ENCODE measurements at regions not wholly inside any gene's neighbourhood (a gene's known extent, or its start where the extent isn't known, plus 50 kb on each side); places are given as distances from the start of the nearest gene placed in this dataset.
A peak's percentile ranks its signal among the peaks of the same experiment; 100 is the strongest.

DNA sequence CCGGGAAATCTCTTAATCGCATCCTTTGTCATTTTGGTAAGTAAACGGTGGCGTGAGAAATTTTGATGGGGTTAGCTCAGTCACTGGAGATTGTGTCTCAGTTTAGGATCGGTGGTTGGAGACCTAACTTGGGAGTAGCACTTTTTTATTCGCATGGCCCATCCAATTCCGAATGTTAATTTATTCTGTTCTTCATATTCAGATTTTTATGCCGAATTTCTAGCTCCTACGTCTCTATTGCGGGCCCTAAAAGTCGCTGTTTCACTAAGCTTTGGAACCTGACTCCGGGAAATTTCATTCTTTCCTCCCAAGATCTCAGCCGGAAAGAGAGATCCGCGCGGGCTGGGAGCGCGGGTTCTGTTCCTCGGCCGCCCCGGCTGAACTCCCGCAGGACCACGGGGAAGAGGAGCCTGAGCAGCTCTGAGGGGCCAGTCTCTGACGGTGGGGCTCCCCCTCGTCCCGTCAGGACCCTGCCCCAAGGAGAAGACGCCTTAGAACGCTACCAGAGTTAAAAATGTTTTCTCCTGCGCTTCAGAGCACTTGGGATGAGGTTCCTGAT is 279.7 kb downstream of the FAM72C start:
- no peaks in the 10 kb centered on the region for H3F3A ChIP-seq (replicated peaks; ENCODE audit: low read depth)
- peak overlapping the region; percentile 35; the same call in 1 of the 2 replicates for H3K4me2 ChIP-seq
- H3K27me3 ChIP-seq (ENCODE audit: insufficient read depth), result peaks cover 20% of the 10 kb centered on the region
- H3K4me3 ChIP-seq, result peak overlapping the region; percentile 30; the same call in 1 of the 2 replicates
- Mint-ChIP-seq H3K36me3 (ENCODE audit: low read depth) (no peaks in the 10 kb centered on the region), H3K4me3 (peak overlapping the region; percentile 69), H3K27ac (no peak overlapping the region), H3K9me3 (no peaks in the 10 kb centered on the region), H3K27me3 (ENCODE audit: insufficient read depth, low read depth, poor library complexity) (peaks cover 37% of the 10 kb centered on the region), H3K4me1 (no peaks in the 10 kb centered on the region; the same call in 2 of the 3 replicates)
- H3K9me2 ChIP-seq (ENCODE audit: insufficient read depth), result no peaks in the 10 kb centered on the region
- TF ChIP-seq, protein P1, sequence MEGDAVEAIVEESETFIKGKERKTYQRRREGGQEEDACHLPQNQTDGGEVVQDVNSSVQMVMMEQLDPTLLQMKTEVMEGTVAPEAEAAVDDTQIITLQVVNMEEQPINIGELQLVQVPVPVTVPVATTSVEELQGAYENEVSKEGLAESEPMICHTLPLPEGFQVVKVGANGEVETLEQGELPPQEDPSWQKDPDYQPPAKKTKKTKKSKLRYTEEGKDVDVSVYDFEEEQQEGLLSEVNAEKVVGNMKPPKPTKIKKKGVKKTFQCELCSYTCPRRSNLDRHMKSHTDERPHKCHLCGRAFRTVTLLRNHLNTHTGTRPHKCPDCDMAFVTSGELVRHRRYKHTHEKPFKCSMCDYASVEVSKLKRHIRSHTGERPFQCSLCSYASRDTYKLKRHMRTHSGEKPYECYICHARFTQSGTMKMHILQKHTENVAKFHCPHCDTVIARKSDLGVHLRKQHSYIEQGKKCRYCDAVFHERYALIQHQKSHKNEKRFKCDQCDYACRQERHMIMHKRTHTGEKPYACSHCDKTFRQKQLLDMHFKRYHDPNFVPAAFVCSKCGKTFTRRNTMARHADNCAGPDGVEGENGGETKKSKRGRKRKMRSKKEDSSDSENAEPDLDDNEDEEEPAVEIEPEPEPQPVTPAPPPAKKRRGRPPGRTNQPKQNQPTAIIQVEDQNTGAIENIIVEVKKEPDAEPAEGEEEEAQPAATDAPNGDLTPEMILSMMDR (conservative IDR thresholded peaks at IDR 0.05; ENCODE audit: low read depth in 2 of 2), result no peak
- TF ChIP-seq ZNF331 (CRISPR knock-in tag; IDR thresholded peaks at IDR 0.05; ENCODE audit: low read depth) (no peak), POLR2AphosphoS5 (IDR thresholded peaks at IDR 0.05; ENCODE audit: low read depth) (no peak), NANOG (IDR thresholded peaks at IDR 0.05; ENCODE audit: borderline replicate concordance) (no peak), STAT1 (IDR thresholded peaks at IDR 0.05; ENCODE audit: unreplicated experiment) (no peak), JUNB (IDR thresholded peaks at IDR 0.05; ENCODE audit: unreplicated experiment) (no peak)
- TF ChIP-seq, protein P2, sequence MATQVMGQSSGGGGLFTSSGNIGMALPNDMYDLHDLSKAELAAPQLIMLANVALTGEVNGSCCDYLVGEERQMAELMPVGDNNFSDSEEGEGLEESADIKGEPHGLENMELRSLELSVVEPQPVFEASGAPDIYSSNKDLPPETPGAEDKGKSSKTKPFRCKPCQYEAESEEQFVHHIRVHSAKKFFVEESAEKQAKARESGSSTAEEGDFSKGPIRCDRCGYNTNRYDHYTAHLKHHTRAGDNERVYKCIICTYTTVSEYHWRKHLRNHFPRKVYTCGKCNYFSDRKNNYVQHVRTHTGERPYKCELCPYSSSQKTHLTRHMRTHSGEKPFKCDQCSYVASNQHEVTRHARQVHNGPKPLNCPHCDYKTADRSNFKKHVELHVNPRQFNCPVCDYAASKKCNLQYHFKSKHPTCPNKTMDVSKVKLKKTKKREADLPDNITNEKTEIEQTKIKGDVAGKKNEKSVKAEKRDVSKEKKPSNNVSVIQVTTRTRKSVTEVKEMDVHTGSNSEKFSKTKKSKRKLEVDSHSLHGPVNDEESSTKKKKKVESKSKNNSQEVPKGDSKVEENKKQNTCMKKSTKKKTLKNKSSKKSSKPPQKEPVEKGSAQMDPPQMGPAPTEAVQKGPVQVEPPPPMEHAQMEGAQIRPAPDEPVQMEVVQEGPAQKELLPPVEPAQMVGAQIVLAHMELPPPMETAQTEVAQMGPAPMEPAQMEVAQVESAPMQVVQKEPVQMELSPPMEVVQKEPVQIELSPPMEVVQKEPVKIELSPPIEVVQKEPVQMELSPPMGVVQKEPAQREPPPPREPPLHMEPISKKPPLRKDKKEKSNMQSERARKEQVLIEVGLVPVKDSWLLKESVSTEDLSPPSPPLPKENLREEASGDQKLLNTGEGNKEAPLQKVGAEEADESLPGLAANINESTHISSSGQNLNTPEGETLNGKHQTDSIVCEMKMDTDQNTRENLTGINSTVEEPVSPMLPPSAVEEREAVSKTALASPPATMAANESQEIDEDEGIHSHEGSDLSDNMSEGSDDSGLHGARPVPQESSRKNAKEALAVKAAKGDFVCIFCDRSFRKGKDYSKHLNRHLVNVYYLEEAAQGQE (IDR thresholded peaks at IDR 0.05; ENCODE audit: unreplicated experiment), result no peak
- no peaks in the 10 kb centered on the region for H4K20me1 ChIP-seq (replicated peaks; ENCODE audit: insufficient read depth)
- no peak overlapping the region for H2AFZ ChIP-seq
- H3K79me2 ChIP-seq (replicated peaks; ENCODE audit: insufficient read depth), result no peaks in the 10 kb centered on the region
- DNase-seq (ENCODE audit: low spot score), result no peak
- ATAC-seq, result peak; percentile 37; the same call in 2 of the 3 replicates
- no peaks in the 10 kb centered on the region for H3K36me3 ChIP-seq (ENCODE audit: insufficient read depth)
- H3K4me1 ChIP-seq (ENCODE audit: insufficient read depth), result no peaks in the 10 kb centered on the region
- no peak overlapping the region for H3K27ac ChIP-seq (ENCODE audit: low read depth)

DNA sequence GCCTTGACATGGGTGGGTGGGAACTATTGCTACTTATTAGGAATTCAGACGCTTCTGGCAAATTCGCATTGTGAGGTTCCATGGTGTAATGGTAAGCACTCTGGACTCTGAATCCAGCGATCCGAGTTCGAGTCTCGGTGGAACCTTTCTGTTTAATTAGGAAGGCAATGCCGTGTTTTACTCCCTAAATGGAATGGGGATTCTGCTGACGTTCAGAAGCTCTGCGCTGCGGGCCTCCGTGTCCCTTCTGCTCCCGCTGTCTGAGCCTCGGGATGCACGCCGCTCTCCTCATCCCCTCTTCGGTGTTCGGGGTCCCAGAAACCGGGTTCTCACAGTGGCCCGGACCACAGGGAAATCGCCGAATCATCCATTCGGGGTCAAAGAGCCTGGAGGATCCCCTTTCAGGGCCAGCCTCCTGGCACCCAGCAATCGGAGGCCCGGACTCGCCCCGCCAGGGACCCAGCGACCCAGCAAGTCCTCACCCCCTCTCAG is 280.3 kb downstream of the FAM72C start:
- peaks cover 32% of the 10 kb centered on the region for H3K27me3 Mint-ChIP-seq (ENCODE audit: insufficient read depth, low read depth, poor library complexity)
- DNase-seq (ENCODE audit: low spot score), result peak; percentile 5
- Histone ChIP-seq H3K4me2 (peak overlapping the region; percentile 35; the same call in 1 of the 2 replicates), H3K27ac (ENCODE audit: low read depth) (no peak overlapping the region), H3K27me3 (ENCODE audit: insufficient read depth) (peaks cover 14% of the 10 kb centered on the region), H3F3A (replicated peaks; ENCODE audit: low read depth) (no peaks in the 10 kb centered on the region), H4K20me1 (replicated peaks; ENCODE audit: insufficient read depth) (no peaks in the 10 kb centered on the region), H3K36me3 (ENCODE audit: insufficient read depth) (no peaks in the 10 kb centered on the region), H2AFZ (no peak overlapping the region), H3K79me2 (replicated peaks; ENCODE audit: insufficient read depth) (no peaks in the 10 kb centered on the region), H3K4me1 (ENCODE audit: insufficient read depth) (no peaks in the 10 kb centered on the region), H3K4me3 (peak overlapping the region; percentile 30; the same call in 1 of the 2 replicates), H3K9me2 (ENCODE audit: insufficient read depth) (no peaks in the 10 kb centered on the region)
- no peaks in the 10 kb centered on the region; the same call in 2 of the 3 replicates for H3K4me1 Mint-ChIP-seq
- no peak overlapping the region for H3K27ac Mint-ChIP-seq
- peak; percentile 83 for ATAC-seq
- H3K4me3 Mint-ChIP-seq, result peak overlapping the region; percentile 69
- no peaks in the 10 kb centered on the region for H3K9me3 Mint-ChIP-seq
- no peaks in the 10 kb centered on the region for H3K36me3 Mint-ChIP-seq (ENCODE audit: low read depth)
- no peak for TF ChIP-seq JUNB (IDR thresholded peaks at IDR 0.05; ENCODE audit: unreplicated experiment)
- TF ChIP-seq, protein P3, sequence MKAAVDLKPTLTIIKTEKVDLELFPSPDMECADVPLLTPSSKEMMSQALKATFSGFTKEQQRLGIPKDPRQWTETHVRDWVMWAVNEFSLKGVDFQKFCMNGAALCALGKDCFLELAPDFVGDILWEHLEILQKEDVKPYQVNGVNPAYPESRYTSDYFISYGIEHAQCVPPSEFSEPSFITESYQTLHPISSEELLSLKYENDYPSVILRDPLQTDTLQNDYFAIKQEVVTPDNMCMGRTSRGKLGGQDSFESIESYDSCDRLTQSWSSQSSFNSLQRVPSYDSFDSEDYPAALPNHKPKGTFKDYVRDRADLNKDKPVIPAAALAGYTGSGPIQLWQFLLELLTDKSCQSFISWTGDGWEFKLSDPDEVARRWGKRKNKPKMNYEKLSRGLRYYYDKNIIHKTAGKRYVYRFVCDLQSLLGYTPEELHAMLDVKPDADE (IDR thresholded peaks at IDR 0.05), result no peak

All from GM23338 (cell line).